Activated naive CD4-positive, alpha-beta T cell treated with anti-CD3 and anti-CD28 coated beads, Interleukin-2, amount 50 U/mL, for 16 hours (primary cell): ENCODE measurements at regions not wholly inside any gene's neighbourhood (a gene's known extent, or its start where the extent isn't known, plus 50 kb on each side); places are given as distances from the start of the nearest gene placed in this dataset.
A peak's percentile ranks its signal among the peaks of the same experiment; 100 is the strongest.

Experiments
- DNase-seq: peaks from one replicate; pipeline ENCODE4 v3.0.0-alpha.2; 2020

DNA sequence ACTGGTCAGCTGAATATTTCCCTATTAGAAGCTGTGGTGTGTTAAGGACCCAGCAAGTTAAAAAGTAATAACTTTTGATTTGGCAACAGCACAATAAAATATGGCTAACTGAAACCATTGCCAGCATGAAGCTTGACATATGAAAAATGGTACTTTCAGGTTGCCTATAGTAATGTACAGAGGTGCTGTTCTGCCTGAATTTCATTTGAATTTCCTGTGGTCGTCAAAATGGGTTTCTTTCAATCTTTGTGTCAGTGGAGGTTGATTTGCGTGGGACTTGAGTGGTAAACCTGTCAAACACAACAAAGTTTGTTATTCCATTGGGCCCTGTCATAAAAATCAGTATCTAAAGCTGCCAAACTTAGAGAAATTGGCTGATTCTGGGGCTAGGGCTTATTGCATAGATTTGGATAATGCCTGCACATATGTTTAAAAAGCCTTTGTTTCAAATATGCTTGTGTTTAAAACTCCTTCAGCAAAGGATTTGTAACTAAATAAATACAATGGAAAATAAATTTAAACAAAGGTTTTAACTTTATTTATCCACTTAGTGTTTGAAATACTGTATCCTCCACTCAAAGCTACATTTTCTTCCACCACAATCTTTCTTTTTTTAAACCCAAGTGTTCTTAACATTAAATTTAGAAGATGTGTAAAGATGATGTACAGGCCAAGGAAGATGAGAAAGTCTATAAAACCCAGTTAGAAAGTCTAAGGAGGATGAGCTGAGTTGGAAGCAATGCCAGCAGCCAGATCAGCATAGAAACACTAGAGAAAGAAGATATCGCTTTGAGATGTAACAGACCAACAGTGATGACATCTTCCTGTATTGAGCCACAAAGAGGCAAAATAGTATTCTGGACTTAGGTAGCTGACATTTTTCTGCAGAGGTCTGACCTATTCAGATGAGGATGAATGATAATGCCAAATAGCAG is 134.8 kb upstream of the GIMD1 start:
- DNase-seq: no peak

DNA sequence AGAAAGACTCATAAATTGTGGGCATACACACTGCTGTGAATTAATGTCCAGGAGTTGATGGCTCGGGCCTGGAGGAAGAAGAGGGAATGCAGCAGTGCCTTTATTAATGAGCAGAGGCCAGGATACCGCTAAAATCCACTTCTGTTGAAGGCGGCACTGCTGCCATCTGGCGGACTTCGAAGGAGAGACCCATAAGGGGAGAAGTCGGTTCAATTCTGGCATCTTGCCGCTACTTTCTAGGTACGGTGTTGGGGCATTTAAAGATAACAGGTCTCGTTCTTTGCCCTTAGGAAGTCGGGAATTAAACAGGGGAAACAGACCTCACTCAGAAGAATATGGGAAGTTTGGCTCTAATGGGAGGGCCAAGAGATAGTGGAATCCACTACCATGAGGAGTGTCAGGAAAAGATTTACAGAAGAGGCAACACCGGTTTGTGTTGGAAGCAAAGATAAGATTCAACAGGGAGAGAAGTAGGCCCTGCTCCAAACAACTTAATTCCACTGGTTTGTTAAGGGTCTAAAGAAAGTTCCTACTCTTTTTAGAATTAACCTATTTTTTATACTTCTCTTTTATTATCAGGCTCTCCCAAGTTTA is 133.6 kb upstream of the GIMD1 start:
- DNase-seq: peak; percentile 41

DNA sequence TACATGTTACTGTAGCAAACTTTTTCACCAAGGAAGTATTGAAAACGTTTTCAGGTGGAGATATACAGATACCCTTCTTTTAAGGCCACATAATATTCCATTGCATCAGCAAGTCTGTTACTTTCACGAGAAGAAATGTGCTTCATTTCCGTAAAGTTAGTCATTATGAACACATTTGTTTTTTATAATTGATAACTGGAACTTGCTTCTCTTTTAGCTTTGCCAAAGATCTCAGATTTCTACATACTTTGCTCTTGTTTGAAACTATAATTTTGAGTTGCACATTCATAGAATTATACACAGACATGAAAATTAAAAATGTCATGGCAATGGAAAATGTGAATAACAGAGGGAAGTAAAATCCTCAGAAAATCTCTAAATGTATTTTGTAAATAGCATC is 128.7 kb upstream of the GIMD1 start:
- DNase-seq: no peak

DNA sequence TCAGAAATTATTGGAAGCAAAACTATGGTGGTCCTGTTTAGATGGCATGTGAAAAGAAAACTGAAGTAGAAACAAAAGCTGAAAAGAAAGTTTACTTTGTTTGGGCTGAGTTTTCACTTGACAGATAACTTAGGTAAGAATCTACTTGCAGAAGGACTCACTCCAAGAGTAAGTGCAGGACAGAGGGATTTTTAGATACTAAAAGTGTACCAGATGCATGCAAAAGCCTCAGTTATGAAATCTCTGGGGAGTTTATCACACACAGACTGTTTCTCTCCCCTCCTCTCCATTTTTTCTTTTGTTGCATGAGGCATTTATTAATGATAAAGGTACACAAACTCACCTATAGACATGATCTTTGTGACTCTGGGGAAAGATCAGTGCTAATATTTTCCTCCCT is 127.5 kb upstream of the GIMD1 start:
- no peak for DNase-seq

DNA sequence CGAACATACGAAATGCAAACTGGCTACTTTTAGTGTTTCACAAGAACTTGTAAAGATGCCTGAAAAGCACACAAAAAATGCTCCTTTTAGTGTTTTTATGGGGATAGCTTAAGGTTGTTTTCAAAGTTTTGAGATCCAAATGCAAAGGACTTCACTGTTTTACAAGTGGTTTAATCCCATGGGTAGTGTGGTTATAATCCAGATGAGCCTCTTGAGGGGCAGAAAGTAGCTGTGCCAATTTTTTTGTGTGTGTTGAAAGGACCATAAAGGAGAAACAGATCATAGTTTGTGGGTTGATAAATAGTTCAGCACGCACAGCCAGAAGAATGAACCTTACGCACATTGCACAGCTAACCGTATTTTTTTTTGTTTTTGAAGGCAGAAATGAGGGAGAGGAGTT is 126.9 kb upstream of the GIMD1 start:
- no peak for DNase-seq

DNA sequence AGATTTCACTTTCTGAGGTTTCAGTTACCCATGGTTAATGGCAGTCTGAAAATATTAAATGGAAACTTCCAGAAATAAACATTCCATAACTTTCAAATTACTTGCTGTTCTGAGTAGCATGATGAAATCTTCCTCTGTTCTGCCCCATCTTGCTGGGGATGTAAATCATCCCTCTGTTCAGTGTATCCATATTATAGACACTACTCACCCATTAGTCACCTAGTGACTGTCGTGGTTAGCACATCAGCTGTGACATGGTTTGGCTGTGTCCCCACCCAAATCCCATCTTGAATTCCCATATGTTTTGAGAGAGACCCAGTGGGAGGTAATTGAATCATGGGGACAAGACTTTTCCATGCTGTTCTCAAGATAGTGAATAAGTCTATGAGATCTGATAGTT is 125.5 kb upstream of the GIMD1 start:
- DNase-seq: no peak

DNA sequence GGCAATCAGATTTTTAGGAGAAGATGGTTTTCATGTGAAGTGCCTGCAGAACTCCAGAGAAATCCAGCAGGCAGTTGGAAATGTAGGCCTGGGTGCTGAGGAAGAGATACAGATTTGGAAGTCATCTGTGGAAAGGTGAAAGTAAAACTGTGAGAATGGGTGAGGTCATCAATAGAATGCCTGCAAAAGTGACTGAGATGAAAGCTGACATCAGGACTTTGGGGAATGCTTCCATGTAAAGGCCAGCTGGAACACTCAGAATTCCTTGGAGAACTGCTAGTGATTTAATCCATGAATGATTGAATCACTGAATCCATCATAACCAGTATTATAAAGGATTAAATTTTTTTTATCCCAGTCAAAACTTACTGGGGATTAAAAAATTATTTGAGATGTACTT is 124.5 kb upstream of the GIMD1 start:
- DNase-seq: no peak

DNA sequence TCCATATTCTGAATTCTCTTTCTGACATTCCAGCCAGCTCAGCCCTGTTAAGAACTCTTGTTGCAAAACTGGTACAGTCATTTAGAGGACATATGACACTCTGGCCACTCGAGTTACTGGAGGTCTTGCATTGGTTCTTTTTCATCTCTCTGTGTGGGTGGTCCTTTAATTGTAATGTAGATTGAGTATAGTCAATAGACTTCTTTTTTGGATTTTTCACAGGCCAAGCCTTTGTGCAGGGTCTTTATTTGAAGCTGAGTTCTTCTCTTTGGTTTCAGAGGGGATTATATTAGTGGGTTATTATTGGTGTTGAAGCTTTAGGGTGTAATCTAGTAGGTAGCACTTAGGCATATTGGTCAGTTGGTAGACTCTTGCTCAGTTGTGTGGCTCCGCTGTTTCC is 118.0 kb upstream of the GIMD1 start:
- no peak for DNase-seq

DNA sequence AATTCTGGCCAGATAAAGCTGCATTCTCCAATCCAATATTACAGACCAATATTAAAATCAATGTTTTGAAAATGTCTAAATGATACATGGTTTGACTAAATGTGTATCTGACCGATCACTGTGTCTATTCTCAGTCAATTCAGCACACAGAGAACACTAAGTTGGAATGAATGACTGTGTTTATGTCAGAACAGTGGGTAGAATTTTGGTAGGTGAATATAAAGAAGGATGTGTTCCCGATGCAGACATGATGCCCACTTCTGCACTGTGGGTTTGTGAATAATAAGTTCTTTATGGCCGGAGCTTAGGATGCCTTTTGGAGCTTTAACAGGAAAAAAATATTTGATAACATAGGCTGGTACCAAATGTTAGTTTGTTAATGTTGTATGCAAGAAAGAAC is 113.2 kb upstream of the GIMD1 start:
- no peak for DNase-seq

DNA sequence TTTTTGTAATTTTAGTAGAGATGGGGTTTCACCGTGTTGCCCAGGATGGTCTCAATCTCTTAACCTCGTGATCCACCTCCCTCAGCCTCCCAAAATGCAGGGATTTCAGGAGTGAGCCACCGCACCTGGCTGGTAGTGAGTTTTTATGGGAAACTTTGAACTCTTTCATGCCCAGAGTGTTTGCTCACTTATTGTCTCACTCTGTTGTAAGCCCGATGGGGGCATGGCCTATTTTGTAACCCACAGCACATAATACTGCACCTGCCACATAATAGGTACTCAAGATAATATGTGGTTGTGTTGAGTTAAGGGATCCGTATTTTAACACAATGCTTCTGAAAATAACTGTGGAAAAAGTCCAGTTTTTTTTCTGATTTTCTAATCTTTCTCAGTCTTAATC is 109.6 kb upstream of the GIMD1 start:
- no peak for DNase-seq

DNA sequence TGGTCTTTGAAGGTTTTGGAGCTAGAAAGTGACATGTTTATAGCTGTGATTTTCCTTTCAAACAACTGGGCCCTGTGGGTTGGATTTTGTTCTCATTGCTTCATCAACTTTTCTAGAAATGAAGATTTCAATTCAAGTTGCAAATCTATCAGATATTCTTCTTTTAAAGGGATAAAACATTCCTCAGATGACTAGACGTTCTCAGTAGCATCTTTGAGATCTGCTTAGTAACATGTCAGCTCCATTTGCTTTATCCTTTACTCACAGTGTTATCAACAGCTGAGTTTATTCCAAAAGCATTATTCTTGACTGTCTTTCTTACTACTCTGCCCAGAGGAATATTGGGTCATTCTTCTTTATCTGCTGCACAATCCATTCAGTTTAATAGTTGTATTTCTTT is 108.2 kb upstream of the GIMD1 start:
- no peak for DNase-seq

DNA sequence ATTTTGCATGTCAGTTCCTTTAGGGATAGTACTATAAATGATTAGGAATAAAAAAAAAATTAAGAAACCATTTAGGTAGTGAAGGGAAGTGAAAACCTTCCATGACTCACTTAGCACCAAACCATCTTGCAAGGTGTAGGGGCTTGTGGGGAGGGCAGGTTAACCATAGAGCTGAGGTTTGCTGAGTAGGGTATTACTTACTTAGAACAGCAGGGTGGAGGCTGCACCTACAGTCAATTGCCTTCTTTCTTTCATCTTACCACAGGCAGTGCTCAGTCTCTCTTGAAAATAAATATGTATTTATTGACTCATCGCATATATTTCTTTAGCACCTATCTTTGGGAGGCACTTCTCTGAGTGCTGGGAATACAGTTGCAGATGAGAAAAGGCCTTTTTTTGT is 104.9 kb upstream of the GIMD1 start:
- no peak for DNase-seq

DNA sequence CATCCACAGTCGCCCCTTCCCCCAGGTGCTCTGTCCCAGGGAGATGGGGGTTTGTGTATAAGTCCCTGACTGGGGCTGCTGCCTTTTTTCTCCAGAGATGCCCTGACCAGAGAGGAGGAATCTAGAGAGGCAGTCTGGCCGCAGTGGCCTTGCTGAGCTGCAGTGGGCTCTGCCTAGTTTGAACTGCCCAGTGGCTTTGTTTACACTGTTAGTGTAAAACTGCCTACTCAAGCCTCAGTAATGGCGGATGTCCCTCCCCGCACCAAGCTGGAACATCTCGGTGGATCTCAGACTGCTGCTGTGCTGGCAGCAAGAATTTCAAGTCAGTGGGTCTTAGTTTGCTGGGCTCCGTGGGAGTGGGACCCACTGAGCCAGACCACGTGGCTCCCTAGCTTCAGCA is 102.6 kb upstream of the GIMD1 start:
- no peak for DNase-seq

DNA sequence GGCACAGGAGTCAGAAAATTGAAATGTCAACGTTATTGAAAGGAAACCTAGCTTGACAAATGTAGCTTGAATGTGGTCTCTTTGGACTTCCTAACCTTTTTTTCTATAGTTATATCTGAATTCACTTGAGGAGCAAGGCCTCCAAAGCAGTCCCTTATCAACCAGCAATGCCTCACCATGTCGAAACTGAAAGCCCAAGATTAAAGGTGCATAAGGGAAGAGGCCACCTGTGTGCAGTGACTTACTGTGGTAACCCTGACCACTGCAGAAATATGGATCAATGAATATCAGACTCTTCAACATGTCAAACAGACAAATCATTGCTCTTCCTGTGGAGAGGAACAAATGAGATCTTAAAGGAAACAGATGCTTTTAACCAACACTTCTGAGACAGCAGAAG is 95.0 kb upstream of the GIMD1 start:
- DNase-seq: no peak

DNA sequence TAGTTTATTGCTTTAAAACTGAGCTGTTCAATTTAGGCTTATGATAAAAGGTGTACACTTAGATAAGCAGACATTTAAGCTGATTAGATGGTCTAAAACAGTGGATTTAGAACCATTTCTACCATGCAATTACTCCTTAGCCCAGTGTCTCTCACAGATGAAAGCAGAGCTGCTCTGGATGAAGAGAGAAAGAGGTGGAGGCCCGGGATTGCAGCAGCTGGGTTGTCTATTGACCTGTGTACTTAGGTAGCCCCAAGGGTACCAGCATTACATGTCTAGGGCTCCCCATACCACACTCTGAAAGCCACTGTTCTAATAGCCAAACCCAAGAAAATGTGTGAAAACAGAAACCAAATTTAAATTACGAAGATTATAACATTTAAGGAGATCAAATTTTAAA is 86.0 kb upstream of the GIMD1 start:
- no peak for DNase-seq

DNA sequence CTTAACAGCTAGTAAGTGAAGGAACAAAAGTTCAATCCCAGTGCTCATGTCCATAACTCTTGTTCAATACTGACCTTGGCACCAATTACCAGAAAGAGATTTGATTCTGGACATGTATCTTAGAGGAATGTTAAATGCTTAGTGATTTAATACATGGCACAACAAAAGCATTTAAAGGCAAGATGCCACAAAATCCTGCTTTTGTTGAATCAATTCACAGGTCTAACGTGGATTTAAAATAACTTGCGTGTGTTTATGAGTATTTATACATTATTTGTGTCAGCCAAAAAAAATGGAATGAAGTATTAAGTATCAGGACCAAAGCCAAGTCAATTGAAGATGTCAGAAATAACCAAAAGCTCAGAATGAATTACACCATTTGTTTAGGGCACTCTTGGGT is 85.4 kb upstream of the GIMD1 start:
- no peak for DNase-seq

DNA sequence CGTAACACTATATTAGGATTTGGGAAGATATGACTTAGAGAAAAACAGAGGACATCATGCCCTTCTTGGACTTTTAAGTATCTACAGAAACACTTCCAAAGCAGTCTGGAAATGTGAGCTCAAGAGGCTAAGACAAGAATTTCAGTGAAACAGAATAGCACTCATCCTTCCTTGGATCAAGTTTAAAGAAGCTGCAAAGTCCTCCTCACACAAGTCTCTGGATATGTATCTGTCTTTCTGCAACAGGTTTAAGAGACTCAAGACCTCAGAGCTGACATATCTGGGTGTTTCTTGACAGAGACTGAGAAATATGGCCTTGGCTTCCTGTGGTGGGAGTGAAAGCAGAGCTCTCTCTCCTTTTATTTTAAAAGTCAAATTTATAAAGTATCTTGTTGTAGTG is 82.5 kb upstream of the GIMD1 start:
- no peak for DNase-seq

DNA sequence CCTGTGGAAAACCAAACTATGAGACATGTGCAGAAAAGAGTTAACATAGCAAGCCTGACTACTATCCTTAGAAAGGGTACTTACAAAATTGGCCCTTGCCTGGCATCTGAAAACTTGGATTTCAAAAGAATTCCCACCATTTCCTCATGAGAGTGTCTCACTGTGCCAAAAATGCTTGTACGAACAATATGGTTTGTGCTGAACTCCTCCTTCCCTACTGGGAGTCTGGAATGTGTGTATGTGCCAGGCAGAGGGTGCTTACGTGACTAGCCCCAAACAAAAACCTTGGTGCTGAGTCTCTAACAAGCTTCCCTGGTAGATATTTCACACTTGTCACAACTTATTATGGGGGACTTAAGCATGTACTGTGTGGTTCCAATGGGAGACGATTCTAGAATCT is 81.7 kb upstream of the GIMD1 start:
- no peak for DNase-seq

DNA sequence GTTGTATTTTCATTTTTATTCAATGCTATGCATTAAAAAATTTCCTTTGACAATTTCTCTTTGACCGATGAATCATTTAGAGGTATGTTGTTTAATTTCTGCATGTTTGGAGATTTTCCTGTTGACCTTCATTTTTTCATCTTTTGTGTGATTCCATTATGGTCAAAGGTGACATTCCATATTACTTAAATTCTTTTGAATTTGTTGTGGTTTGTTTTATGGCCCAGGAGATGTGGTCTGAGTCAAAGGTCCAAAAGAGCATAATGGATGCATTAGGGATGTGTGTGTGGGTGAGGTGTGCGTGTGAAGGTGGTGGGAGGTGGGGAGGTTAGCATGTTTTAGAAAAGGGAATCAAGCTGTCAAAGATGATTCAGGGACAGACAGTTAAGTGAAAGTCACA is 76.0 kb upstream of the GIMD1 start:
- no peak for DNase-seq

DNA sequence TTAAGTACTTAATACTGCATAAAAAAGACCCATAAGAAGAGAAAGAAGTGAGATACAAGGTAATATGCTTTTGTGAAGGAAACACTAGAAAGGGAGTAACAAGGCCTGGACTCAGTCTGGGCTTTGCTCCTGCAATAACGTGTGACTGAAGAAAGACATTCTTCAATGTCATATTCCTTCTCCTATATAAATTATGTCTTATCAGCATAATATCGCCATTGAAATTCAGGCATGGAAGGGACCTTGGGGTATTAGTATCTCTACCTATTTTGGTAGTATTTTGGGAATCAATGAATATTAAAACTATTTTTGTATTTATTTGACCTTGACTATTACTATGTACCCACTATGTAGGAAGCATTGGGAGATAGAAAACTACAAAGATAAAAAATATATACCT is 62.2 kb upstream of the GIMD1 start:
- no peak for DNase-seq

DNA sequence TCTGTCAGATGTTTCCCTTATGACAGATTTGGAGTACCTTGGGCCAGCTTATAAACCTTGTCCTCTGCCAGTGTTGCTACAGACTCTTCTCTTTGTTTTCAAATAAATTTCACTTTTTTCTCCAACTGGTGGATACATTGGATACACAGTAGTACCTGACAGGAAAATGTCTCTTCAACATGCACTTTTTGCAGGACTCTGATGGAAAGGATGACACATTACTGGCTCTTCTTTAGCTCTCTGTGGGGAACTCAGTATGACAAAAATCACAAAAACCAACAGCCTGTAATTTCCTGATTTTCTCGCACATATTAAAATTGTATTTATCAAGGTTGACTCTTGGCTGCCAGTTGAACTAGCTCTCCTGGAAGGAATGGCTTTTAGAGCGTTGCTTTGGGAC is 61.3 kb upstream of the GIMD1 start:
- no peak for DNase-seq

DNA sequence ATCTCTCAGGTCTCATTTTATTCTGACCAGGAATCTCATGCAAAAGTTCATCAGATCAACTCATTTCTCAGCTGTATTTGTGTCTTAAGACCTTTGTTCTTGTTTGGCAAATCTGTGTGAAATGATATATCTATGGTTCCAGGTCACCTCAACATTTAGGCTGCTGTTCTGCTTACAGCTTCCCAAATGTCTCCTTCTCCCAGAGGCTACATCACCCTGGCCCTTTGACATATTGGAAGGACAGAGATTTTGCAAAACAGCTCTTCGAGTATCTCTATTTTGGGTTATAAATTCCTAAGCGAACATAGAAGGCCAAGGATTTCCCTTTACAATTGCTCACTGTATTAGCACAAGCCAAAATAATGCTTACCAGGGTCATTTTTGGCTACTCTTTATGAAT is 57.5 kb upstream of the GIMD1 start:
- DNase-seq: no peak

DNA sequence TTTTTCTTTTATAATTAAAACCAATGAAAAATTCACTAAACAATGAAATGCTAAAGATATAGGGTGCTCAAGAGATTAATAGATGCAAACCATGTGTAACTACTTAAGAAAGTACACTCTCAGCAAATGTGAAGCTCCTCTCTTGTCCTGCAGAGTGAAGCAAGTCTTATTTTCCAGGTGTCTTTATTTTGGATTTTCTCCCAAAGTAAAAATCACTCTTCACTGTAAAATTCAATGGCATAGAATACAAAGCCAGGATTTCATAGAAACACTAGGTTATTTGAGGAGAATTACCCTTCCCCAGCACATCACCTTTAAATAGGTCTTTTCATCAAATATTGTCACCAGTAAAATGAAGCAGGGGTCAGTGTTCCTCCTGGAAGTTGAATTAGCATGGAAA is 57.0 kb upstream of the GIMD1 start:
- DNase-seq: no peak

DNA sequence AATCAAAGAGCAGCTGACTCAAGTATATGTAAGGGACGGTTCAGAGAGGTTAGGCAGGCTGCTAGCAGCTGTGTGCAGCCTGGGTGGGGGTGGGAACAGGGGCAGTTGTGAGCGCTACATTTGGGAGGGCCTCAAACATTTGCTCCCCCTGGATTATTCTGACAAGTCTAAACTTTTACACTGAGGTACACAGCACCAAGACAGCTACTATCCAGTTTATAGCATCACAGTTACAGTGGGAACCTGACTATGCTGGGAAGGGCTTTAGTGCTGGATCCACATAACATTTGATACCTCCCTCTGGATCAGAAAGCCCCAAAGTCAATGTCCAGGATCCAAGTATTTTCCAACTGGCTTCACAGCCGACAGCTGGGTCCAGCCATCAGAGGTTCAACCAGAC is 55.8 kb upstream of the GIMD1 start:
- DNase-seq: no peak

DNA sequence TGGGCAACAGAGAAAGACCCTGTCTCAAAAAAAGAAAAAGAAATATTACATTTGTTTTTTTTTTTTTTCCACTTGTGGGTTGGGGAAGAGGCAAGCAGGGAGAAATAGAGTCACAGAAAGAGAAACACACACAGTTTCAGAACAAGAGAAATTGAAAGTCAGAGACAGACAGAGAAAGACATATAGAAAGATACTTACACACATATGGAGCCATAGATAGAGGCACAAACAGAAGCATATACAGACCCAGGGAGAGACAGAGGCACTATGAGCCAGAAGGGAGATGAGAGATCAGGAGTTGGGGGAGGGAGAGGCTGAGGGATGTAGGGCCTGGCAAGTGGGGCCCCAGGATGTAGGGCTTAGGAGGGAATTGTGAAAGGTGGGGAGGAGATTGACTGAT is 55.2 kb upstream of the GIMD1 start:
- DNase-seq: no peak
